Lower leg skin (tissue), 3 donors: ENCODE measurements at regions not wholly inside any gene's neighbourhood (a gene's known extent, or its start where the extent isn't known, plus 50 kb on each side); places are given as distances from the start of the nearest gene placed in this dataset.

Experiments used
- CTCF ChIP-seq, 3 donors: fragments of 450-650 bp; IDR thresholded peaks; one replicate each; pipeline ENCODE4 v1.5.1; 2016; ENCODE audit warnings: antibody characterized with exemption in 3 of 3, mild to moderate bottlenecking in 3 of 3, moderate library complexity in 2 of 3
- POLR2A ChIP-seq, 2 donors: fragments of 450-650 bp; IDR thresholded peaks; one replicate each; pipeline ENCODE4 v1.6.1; 2016 to 2017; ENCODE audit warnings: antibody characterized with exemption in 2 of 2, mild to moderate bottlenecking in 1 of 2, moderate library complexity in 1 of 2

GRCh38 chr5:71782393-71782770 lies 63.3 kb downstream of the CARTPT start:
- TF ChIP-seq CTCF (IDR thresholded peaks at IDR 0.05) = no peak
- no peak for TF ChIP-seq POLR2A (IDR thresholded peaks at IDR 0.05)
